ENCODE measurements at regions not wholly inside any gene's neighbourhood (a gene's known extent, or its start where the extent isn't known, plus 50 kb on each side); places are given as distances from the start of the nearest gene placed in this dataset.
"Not testable (repeated sequence)": the region's sequence is repeated elsewhere in the genome, so short reads cannot be mapped to it uniquely, and the experiment has no call there.

DNA sequence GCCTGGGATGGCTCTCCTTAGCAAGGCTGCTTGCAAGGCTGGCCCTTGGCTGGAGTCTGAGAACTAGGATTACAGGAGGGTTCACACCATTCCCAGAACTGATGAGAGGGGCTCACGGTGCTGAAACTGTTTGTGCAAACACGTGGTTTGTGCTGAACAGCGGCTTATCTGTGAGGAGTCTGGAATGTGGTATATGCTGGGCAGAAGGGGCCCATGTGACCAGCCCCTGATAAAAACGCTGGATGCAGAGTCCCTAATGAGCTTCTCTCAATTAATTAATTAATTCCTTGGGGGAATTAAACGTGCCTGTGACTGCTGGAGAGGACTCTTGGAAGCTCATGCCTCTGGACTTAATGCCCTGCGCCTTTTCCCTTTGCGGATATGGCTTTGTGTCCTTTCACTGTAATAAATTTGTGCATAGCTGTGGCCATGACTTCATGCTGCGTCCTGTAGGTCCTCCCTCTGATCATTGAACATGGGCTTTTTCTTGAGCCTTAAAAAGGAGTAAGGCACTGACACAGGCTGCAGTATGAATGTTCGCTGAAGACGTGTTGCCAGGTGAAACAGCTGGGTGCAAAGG, 109.7 kb downstream of the CDRT15L2 start:
- H3K4me2 ChIP-seq (ENCODE audit: insufficient read depth, low read length); H3K9me3 ChIP-seq (replicated peaks; ENCODE audit: control insufficient read depth, insufficient read depth, low read depth, low read length); ATAC-seq; H3K79me2 ChIP-seq (ENCODE audit: control insufficient read depth, insufficient read depth, low read length); H3K27me3 ChIP-seq (ENCODE audit: control insufficient read depth in 2 of 2, insufficient read depth in 2 of 2, low read length in 2 of 2); BruUV-seq (replicated peaks); H3K27ac ChIP-seq (ENCODE audit: extremely low read depth, low read depth, low read length); CTCF ChIA-PET (ENCODE audit: low intra/inter-chr PET ratio); FAIRE-seq; POLR2A ChIA-PET; in situ Hi-C loops (cut with MboI); H3K4me3 ChIP-seq; H3K9ac ChIP-seq (ENCODE audit: insufficient read depth in 1 of 2, low read depth in 2 of 2, low read length in 2 of 2); H2AFZ ChIP-seq (ENCODE audit: low read depth, low read length); DNase-seq (ENCODE audit: extremely low read depth in 1 of 4, low spot score in 3 of 4); H3K4me1 ChIP-seq (replicated peaks in 1 of 2; ENCODE audit: control insufficient read depth in 2 of 2, insufficient read depth in 2 of 2, low read length in 2 of 2); H4K20me1 ChIP-seq (replicated peaks; ENCODE audit: control insufficient read depth, insufficient read depth, low read length); H3K36me3 ChIP-seq (ENCODE audit: control insufficient read depth, insufficient read depth, low read length); H3K9me1 ChIP-seq (ENCODE audit: control insufficient read depth, insufficient read depth, low read length); intact Hi-C loops (cut with micrococcal nuclease): not testable (repeated sequence)
- WGBS (ENCODE audit: insufficient coverage, low coverage, missing lambda C conversion rate) = 7% methylated on average over 9 of the region's 10 CpGs

DNA sequence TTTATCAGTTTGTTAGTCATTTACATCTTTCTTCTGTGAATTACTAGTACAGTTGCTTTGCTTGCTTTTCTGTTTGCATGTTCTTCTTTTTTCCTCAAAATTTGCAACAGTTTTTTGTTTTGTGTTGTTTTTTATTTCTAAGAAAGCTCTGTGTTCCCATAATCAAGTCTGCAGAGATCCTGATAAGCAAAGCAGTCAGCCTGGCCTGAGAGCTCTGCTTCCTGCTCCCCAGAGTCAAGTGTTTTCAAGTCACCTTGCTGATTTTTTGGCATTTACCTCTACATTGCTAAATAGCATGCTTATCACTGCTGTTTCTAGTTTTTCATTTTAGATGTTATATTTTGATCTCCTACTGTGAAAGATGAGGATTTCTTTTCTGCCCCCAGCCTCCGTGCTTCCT, 113.2 kb downstream of the CDRT15L2 start:
- H3K9ac ChIP-seq (ENCODE audit: insufficient read depth in 1 of 2, low read depth in 2 of 2, low read length in 2 of 2); H3K79me2 ChIP-seq (ENCODE audit: control insufficient read depth, insufficient read depth, low read length); CTCF ChIA-PET (ENCODE audit: low intra/inter-chr PET ratio); H2AFZ ChIP-seq (ENCODE audit: low read depth, low read length); in situ Hi-C loops (cut with MboI); H3K9me1 ChIP-seq (ENCODE audit: control insufficient read depth, insufficient read depth, low read length); H3K27ac ChIP-seq (ENCODE audit: extremely low read depth, low read depth, low read length); H3K27me3 ChIP-seq (ENCODE audit: control insufficient read depth in 2 of 2, insufficient read depth in 2 of 2, low read length in 2 of 2); H3K9me3 ChIP-seq (replicated peaks; ENCODE audit: control insufficient read depth, insufficient read depth, low read depth, low read length); H3K4me2 ChIP-seq (ENCODE audit: insufficient read depth, low read length); POLR2A ChIA-PET; BruUV-seq (replicated peaks); DNase-seq (ENCODE audit: extremely low read depth in 1 of 4, low spot score in 3 of 4); H3K36me3 ChIP-seq (ENCODE audit: control insufficient read depth, insufficient read depth, low read length); H3K4me1 ChIP-seq (replicated peaks in 1 of 2; ENCODE audit: control insufficient read depth in 2 of 2, insufficient read depth in 2 of 2, low read length in 2 of 2); intact Hi-C loops (cut with micrococcal nuclease); H4K20me1 ChIP-seq (replicated peaks; ENCODE audit: control insufficient read depth, insufficient read depth, low read length); ATAC-seq; H3K4me3 ChIP-seq: not testable (repeated sequence)
- FAIRE-seq = peak; percentile 46
- 0% methylated on average over 1 of the region's 1 CpG for WGBS (ENCODE audit: insufficient coverage, low coverage, missing lambda C conversion rate)

DNA sequence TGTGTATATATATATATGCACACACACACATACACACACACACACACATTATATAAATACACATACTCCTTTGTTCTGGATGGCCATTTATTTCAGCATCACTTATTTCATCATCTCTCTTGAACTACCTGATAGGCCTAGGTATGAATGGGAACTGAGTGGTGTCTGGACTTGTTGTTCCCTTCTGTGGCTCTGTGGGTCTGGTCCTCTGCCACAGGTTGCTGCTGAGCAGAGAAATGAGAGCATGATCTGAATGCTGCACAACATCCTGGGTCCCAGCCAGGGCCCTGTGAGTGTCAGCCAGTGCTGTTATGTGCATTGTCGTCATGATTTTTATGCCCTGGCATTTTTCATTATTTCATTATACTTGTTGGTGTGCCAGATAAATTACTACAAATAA, 116.3 kb downstream of the CDRT15L2 start:
- H4K20me1 ChIP-seq (replicated peaks; ENCODE audit: control insufficient read depth, insufficient read depth, low read length); in situ Hi-C loops (cut with MboI); ATAC-seq; H3K36me3 ChIP-seq (ENCODE audit: control insufficient read depth, insufficient read depth, low read length); DNase-seq (ENCODE audit: extremely low read depth in 1 of 4, low spot score in 3 of 4); H2AFZ ChIP-seq (ENCODE audit: low read depth, low read length); CTCF ChIA-PET (ENCODE audit: low intra/inter-chr PET ratio); H3K9me3 ChIP-seq (replicated peaks; ENCODE audit: control insufficient read depth, insufficient read depth, low read depth, low read length); H3K4me3 ChIP-seq; intact Hi-C loops (cut with micrococcal nuclease); H3K9me1 ChIP-seq (ENCODE audit: control insufficient read depth, insufficient read depth, low read length); H3K4me2 ChIP-seq (ENCODE audit: insufficient read depth, low read length); H3K27ac ChIP-seq (ENCODE audit: extremely low read depth, low read depth, low read length); H3K27me3 ChIP-seq (ENCODE audit: control insufficient read depth in 2 of 2, insufficient read depth in 2 of 2, low read length in 2 of 2); H3K79me2 ChIP-seq (ENCODE audit: control insufficient read depth, insufficient read depth, low read length); H3K4me1 ChIP-seq (replicated peaks in 1 of 2; ENCODE audit: control insufficient read depth in 2 of 2, insufficient read depth in 2 of 2, low read length in 2 of 2); POLR2A ChIA-PET; H3K9ac ChIP-seq (ENCODE audit: insufficient read depth in 1 of 2, low read depth in 2 of 2, low read length in 2 of 2); BruUV-seq (replicated peaks); FAIRE-seq: not testable (repeated sequence)
- whole genome bisulfite sequencing (ENCODE audit: insufficient coverage, low coverage, missing lambda C conversion rate) = 9% methylated on average over 1 of the region's 1 CpG
